ENCODE measurements at regions not wholly inside any gene's neighbourhood (a gene's known extent, or its start where the extent isn't known, plus 50 kb on each side); places are given as distances from the start of the nearest gene placed in this dataset.

- TF ChIP-seq CTCF (conservative IDR thresholded peaks at IDR 0.05; ENCODE audit: low read length), result no peak
- no peak for TF ChIP-seq EZH2phosphoT487 (IDR thresholded peaks at IDR 0.05; ENCODE audit: borderline replicate concordance, low read depth, low read length)
These were observed 208.8 kb downstream of the KIF4B start for GRCh38 chr5:155222393-155222792.
